ACC112 (cell line): ENCODE measurements at regions not wholly inside any gene's neighbourhood (a gene's known extent, or its start where the extent isn't known, plus 50 kb on each side); places are given as distances from the start of the nearest gene placed in this dataset.

Experiments
- H2AFZ ChIP-seq: fragments of 200-600 bp; sonication (generic); one replicate; pipeline ENCODE4 v1.6.0; 2017; ENCODE audit warnings: antibody characterized with exemption, low read length; ENCODE audit not compliant: unreplicated experiment
- H3K27ac ChIP-seq: fragments of 200-600 bp; sonication (generic); 2 replicates; pipeline ENCODE4 v1.5.1; 2014; ENCODE audit warnings: low read depth, mild to moderate bottlenecking, antibody characterized with exemption, low read length, moderate library complexity
- H3K27me3 ChIP-seq: fragments of 200-600 bp; sonication (generic); 2 replicates; pipeline ENCODE4 v1.6.1; 2014; ENCODE audit warnings: mild to moderate bottlenecking, antibody characterized with exemption, low read length, moderate library complexity, mixed read lengths; ENCODE audit not compliant: insufficient read depth
- H3K36me3 ChIP-seq: fragments of 200-600 bp; sonication (generic); 2 replicates; pipeline ENCODE4 v1.6.1; 2016; ENCODE audit warnings: mild to moderate bottlenecking, antibody characterized with exemption, low read length, moderate library complexity, mixed read lengths; ENCODE audit not compliant: insufficient read depth
- H3K4me1 ChIP-seq: fragments of 200-600 bp; sonication (generic); one replicate; pipeline ENCODE4 v1.6.1; 2016; ENCODE audit warnings: low read length, mixed read lengths; ENCODE audit not compliant: insufficient read depth, unreplicated experiment, control insufficient read depth
- H3K4me3 ChIP-seq: fragments of 200-600 bp; sonication (generic); 2 replicates; pipeline ENCODE4 v1.5.1; 2014; ENCODE audit warnings: mild to moderate bottlenecking, low read depth, low read length
- H3K79me2 ChIP-seq: fragments of 200-600 bp; sonication (generic); one replicate; pipeline ENCODE4 v1.6.0; 2016; ENCODE audit warnings: low read length; ENCODE audit not compliant: control insufficient read depth, unreplicated experiment, insufficient read depth

DNA sequence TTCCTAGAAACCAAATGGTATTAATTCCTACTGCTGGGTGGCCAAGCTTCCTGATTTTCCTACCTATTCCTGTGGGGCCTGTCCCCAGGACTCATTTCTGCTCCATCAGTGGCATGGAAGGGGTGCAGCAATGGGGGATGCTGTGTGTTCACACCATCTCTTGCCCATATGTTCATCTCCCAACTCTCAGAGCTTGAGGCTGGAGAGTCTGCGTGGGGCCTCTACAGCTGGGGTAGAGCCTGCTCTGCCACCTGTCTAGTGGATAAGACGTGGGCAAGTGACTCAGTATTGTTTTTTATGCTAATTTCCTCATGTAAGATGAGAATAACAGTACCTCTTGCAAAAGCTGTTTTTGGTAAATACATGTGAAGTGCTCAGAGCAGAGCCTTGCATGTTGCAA is 149.8 kb downstream of the ACTR3 start:
- Histone ChIP-seq H2AFZ (no peak overlapping the region), H3K27ac (no peak overlapping the region), H3K36me3 (no peaks in the 10 kb centered on the region), H3K79me2 (no peaks in the 10 kb centered on the region), H3K27me3 (peaks cover 11% of the 10 kb centered on the region; the same call in 1 of the 2 replicates), H3K4me1 (no peaks in the 10 kb centered on the region), H3K4me3 (no peak overlapping the region)

- H3K36me3 ChIP-seq, result no peaks in the 10 kb centered on the region
- no peak overlapping the region for H3K27ac ChIP-seq
- H3K4me3 ChIP-seq, result no peak overlapping the region
- H3K4me1 ChIP-seq, result no peaks in the 10 kb centered on the region
- H3K27me3 ChIP-seq, result peaks cover 11% of the 10 kb centered on the region; the same call in 1 of the 2 replicates
- no peak overlapping the region for H2AFZ ChIP-seq
- H3K79me2 ChIP-seq, result no peaks in the 10 kb centered on the region
Observed at GRCh38 chr2:114040826-114041225, 150.9 kb downstream of the ACTR3 start.

DNA sequence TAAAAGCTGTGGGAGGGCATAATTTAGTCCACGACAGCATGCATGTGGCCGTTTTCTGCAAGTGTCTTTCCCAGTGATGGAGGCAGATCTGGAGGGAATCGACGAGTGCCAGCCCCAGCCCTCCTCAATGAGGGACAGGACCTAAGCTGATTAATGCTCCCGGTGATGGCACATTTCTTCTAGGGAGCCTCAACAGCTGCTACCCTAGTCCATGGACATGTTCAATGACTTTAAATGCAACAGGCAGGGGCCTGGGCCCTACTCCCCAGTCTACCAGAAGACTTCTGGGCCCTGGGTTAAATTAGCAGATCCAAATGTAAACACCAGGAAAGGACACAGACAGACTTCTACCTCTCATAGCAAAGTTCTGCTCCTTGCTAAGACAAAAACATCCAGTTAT is 155.1 kb downstream of the ACTR3 start:
- Histone ChIP-seq H3K4me1 (no peaks in the 10 kb centered on the region), H2AFZ (no peak overlapping the region), H3K79me2 (no peaks in the 10 kb centered on the region), H3K27me3 (peaks cover 17% of the 10 kb centered on the region; the same call in 1 of the 2 replicates), H3K27ac (no peak overlapping the region), H3K36me3 (no peaks in the 10 kb centered on the region), H3K4me3 (no peak overlapping the region)

DNA sequence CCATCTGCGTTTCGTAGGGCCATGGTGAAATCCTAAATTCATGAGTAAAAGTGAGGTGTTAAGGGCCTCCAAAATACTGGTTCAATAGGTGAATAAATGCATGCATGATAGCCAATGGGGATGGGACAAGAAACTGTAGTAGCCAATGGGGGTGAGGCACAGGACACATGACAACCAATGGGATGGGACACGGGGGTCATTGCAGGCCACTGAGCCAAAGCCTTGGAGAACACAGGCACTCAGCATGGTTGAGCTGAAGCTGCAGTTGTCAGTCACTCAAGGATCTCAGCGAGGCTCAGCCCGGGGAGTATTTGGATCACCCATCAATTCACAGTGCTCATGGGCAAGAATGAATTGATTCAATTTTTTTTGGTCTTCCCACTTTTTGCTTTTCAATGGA is 156.5 kb downstream of the ACTR3 start:
- no peaks in the 10 kb centered on the region for H3K36me3 ChIP-seq
- peaks cover 6% of the 10 kb centered on the region; the same call in 1 of the 2 replicates for H3K27me3 ChIP-seq
- no peaks in the 10 kb centered on the region for H3K79me2 ChIP-seq
- H3K4me1 ChIP-seq, result no peaks in the 10 kb centered on the region
- H3K4me3 ChIP-seq, result no peak overlapping the region
- H2AFZ ChIP-seq, result no peak overlapping the region
- no peak overlapping the region for H3K27ac ChIP-seq

GRCh38 chr2:114046866-114047435 is 157.1 kb downstream of the ACTR3 start:
- Histone ChIP-seq H3K79me2 (no peaks in the 10 kb centered on the region), H3K27ac (no peak overlapping the region), H2AFZ (no peak overlapping the region), H3K4me1 (no peaks in the 10 kb centered on the region), H3K27me3 (peaks cover 6% of the 10 kb centered on the region; the same call in 1 of the 2 replicates), H3K4me3 (no peak overlapping the region), H3K36me3 (no peaks in the 10 kb centered on the region)

GRCh38 chr2:114049280-114049679 is 159.4 kb downstream of the ACTR3 start:
- Histone ChIP-seq H3K36me3 (no peaks in the 10 kb centered on the region), H3K4me3 (no peak overlapping the region), H3K27ac (no peak overlapping the region), H3K27me3 (peaks cover 16% of the 10 kb centered on the region), H3K4me1 (no peaks in the 10 kb centered on the region), H3K79me2 (no peaks in the 10 kb centered on the region), H2AFZ (no peak overlapping the region)

GRCh38 chr2:114049826-114050225 is 159.9 kb downstream of the ACTR3 start:
- Histone ChIP-seq H3K36me3 (no peaks in the 10 kb centered on the region), H3K4me3 (no peak overlapping the region), H3K4me1 (no peaks in the 10 kb centered on the region), H2AFZ (no peak overlapping the region), H3K27me3 (peaks cover 22% of the 10 kb centered on the region), H3K27ac (no peak overlapping the region), H3K79me2 (no peaks in the 10 kb centered on the region)

DNA sequence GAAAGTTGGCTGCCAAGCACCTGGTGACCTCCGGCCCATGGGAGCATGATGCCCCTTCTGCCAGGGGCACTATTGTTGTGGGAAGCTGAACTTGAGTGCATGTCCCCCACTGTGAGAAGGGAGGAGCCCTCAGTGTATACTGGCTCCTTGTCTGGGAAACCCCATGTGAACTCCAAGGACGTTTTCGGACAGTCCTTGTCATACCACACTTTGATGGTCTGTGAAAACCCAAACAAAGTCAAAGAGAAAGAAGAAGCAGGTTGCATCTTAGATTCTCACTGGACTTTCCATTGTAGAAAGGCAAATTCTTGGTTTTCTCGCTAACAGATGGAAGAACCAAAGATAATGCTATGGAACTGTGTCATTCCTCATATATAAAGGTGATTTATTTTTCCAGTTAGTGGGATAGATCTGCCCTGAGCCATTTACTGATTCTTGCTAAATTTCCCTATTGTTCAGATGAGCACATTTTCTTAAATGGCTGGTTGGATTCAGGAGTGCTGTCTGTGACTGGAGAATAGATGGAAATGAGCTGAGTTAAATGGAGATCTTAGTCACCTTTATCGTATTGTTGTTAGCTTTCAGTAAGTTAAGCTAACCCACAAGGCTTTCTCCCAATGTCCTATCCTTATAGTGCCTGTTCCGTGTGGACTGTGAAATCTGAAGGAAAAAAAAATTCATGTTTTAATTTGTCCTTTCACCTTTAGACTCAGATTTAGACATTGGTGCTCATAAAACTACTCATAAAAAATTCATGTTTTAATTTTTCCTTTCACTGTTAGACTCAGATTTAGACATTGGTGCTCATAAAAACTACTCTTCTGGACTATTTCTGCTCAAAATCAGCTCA is 166.6 kb downstream of the ACTR3 start:
- Histone ChIP-seq H3K27ac (no peak overlapping the region), H3K4me3 (no peak overlapping the region), H3K36me3 (no peaks in the 10 kb centered on the region), H2AFZ (no peak overlapping the region), H3K4me1 (no peaks in the 10 kb centered on the region), H3K79me2 (no peaks in the 10 kb centered on the region), H3K27me3 (peaks cover 34% of the 10 kb centered on the region)

DNA sequence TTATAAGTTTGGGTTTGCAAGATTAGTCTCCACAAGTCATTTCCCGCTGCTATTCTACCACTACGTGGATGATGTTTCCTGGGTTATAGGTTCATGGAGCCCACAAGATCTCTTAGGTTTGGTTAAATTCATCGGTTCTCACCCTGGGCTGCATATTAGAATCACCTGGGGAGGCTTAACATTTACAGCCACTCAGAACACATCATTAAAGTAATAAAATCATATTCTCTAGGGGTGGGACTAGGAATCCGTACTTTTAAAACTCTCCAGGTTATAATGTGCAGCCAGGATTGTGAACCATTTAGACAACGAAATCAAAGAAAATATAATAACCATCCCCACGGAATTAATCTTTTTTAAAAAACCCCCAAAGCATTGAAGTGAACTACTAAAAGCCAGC is 167.7 kb downstream of the ACTR3 start:
- H3K4me3 ChIP-seq, result no peak overlapping the region

GRCh38 chr2:114061566-114062098 is 171.7 kb downstream of the ACTR3 start:
- no peak overlapping the region for H2AFZ ChIP-seq
- H3K27me3 ChIP-seq, result peaks cover 5% of the 10 kb centered on the region; the same call in 1 of the 2 replicates

More for the DNA sequence above, 167.7 kb downstream of the ACTR3 start:
- no peaks in the 10 kb centered on the region for H3K4me1 ChIP-seq
- H2AFZ ChIP-seq, result no peak overlapping the region
- no peaks in the 10 kb centered on the region for H3K36me3 ChIP-seq
- no peak overlapping the region for H3K27ac ChIP-seq
- no peaks in the 10 kb centered on the region for H3K79me2 ChIP-seq
- H3K27me3 ChIP-seq, result peaks cover 34% of the 10 kb centered on the region

More at GRCh38 chr2:114061566-114062098, 171.7 kb downstream of the ACTR3 start:
- no peaks in the 10 kb centered on the region for H3K4me1 ChIP-seq
- no peak overlapping the region for H3K27ac ChIP-seq
- no peak overlapping the region for H3K4me3 ChIP-seq
- no peaks in the 10 kb centered on the region for H3K79me2 ChIP-seq
- no peaks in the 10 kb centered on the region for H3K36me3 ChIP-seq
